GM06990 (cell line): ENCODE measurements at regions not wholly inside any gene's neighbourhood (a gene's known extent, or its start where the extent isn't known, plus 50 kb on each side); places are given as distances from the start of the nearest gene placed in this dataset.

Experiments used
- DNase-seq: peaks from one replicate; pipeline ENCODE4 v3.0.0-alpha.2; 2011; ENCODE audit not compliant: insufficient read length; ENCODE audit errors: extremely low read depth
- H3K27me3 ChIP-seq: replicated peaks from 2 replicates; pipeline ENCODE4 v1.6.0; 2011; ENCODE audit warnings: low read length; ENCODE audit not compliant: control insufficient read depth, insufficient read depth
- H3K36me3 ChIP-seq: 2 replicates; pipeline ENCODE4 v1.5.1; 2011; ENCODE audit warnings: low read length; ENCODE audit not compliant: control insufficient read depth, insufficient read depth
- H3K4me3 ChIP-seq: replicated peaks from 2 replicates; pipeline ENCODE4 v1.5.1; 2011; ENCODE audit warnings: low read depth, mild to moderate bottlenecking, control low read depth, low read length
- CTCF ChIP-seq: IDR thresholded peaks from 2 replicates; pipeline ENCODE4 v1.5.1; 2011; ENCODE audit warnings: low read length, control low read depth, mild to moderate bottlenecking, inconsistent platforms; ENCODE audit not compliant: insufficient read depth, poor library complexity, severe bottlenecking

- Histone ChIP-seq H3K4me3 (no peak overlapping the region), H3K36me3 (no peaks in the 10 kb centered on the region), H3K27me3 (no peaks in the 10 kb centered on the region)
- DNase-seq: no peak
- TF ChIP-seq CTCF: no peak
These were observed 52.2 kb upstream of the FGF10 start for GRCh38 chr5:44441460-44441859.

- no peak for DNase-seq
- Histone ChIP-seq H3K4me3 (no peak overlapping the region), H3K36me3 (no peaks in the 10 kb centered on the region), H3K27me3 (no peaks in the 10 kb centered on the region)
- TF ChIP-seq CTCF: no peak
These were observed 51.0 kb upstream of the FGF10 start for GRCh38 chr5:44440186-44440585.
